Stimulated activated CD4-positive, alpha-beta T cell treated with anti-CD3 and anti-CD28 coated beads, Interleukin-4, amount 100 ng/mL, for 24 hours (primary cell): ENCODE measurements at regions not wholly inside any gene's neighbourhood (a gene's known extent, or its start where the extent isn't known, plus 50 kb on each side); places are given as distances from the start of the nearest gene placed in this dataset.

Experiments
- DNase-seq: peaks from one replicate; pipeline ENCODE4 v3.0.0-alpha.2; 2020

GRCh38 chr1:65688215-65688566 lies 104.5 kb upstream of the PDE4B start:
- DNase-seq, result no peak

- no peak for DNase-seq
Observed at GRCh38 chr1:65688848-65689247, 103.8 kb upstream of the PDE4B start.

GRCh38 chr1:65691152-65691900 lies 101.4 kb upstream of the PDE4B start:
- DNase-seq, result no peak

GRCh38 chr1:65691972-65692371 lies 100.7 kb upstream of the PDE4B start:
- DNase-seq, result no peak

- DNase-seq, result no peak
Observed at GRCh38 chr1:65694126-65694525, 98.6 kb upstream of the PDE4B start.

- no peak for DNase-seq
Observed at GRCh38 chr1:65694933-65695332, 97.8 kb upstream of the PDE4B start.

- DNase-seq, result no peak
Observed at GRCh38 chr1:65698590-65698989, 94.1 kb upstream of the PDE4B start.

- no peak for DNase-seq
Observed at GRCh38 chr1:65703853-65704252, 88.8 kb upstream of the PDE4B start.

GRCh38 chr1:65704318-65704717 lies 88.4 kb upstream of the PDE4B start:
- no peak for DNase-seq

GRCh38 chr1:65717815-65718454 lies 74.8 kb upstream of the PDE4B start:
- DNase-seq, result no peak

GRCh38 chr1:65719391-65719790 lies 73.3 kb upstream of the PDE4B start:
- DNase-seq, result no peak

- no peak for DNase-seq
Observed at GRCh38 chr1:65722461-65722860, 70.2 kb upstream of the PDE4B start.

GRCh38 chr1:65724151-65724550 lies 68.5 kb upstream of the PDE4B start:
- no peak for DNase-seq

GRCh38 chr1:65725064-65725463 lies 67.6 kb upstream of the PDE4B start:
- DNase-seq, result no peak

GRCh38 chr1:65728504-65728903 lies 64.2 kb upstream of the PDE4B start:
- DNase-seq, result no peak

GRCh38 chr1:65729259-65729658 lies 63.4 kb upstream of the PDE4B start:
- no peak for DNase-seq

- DNase-seq, result no peak
Observed at GRCh38 chr1:65734979-65735378, 57.7 kb upstream of the PDE4B start.

- DNase-seq, result no peak
Observed at GRCh38 chr1:65741993-65742392, 50.7 kb upstream of the PDE4B start.
